PC-9 (cell line): ENCODE measurements at regions not wholly inside any gene's neighbourhood (a gene's known extent, or its start where the extent isn't known, plus 50 kb on each side); places are given as distances from the start of the nearest gene placed in this dataset.

Experiments used
- BruUV-seq: library from RNA; stranded (reverse); fragments of 400-500 nt; replicated peaks from 2 replicates; lab custom pipeline; 2021; lab: Mats Ljungman, UMichigan
- CTCF ChIA-PET: fragments of 300-600 bp; sonication (Branson Sonifier 250); formaldehyde crosslinking; loops from one replicate; lab custom pipeline; 2022; ENCODE audit warnings: antibody characterized with exemption; lab: Charles Lee
- POLR2A ChIA-PET: fragments of 300-600 bp; sonication (Branson Sonifier 250); formaldehyde crosslinking; loops from one replicate; lab custom pipeline; 2022; ENCODE audit warnings: antibody characterized with exemption; ENCODE audit not compliant: unreplicated experiment; lab: Charles Lee
- DNase-seq, 2 experiments: peaks; one replicate each; pipeline versions ENCODE4 v3.0.0 to v3.0.0-alpha.2; 2015 to 2022; ENCODE audit warnings: mixed read lengths in 1 of 2
- H2AFZ ChIP-seq: fragments of 200-600 bp; sonication (generic); 2 replicates; pipeline ENCODE4 v1.8.1; 2017; ENCODE audit warnings: antibody characterized with exemption
- H3F3A ChIP-seq: fragments of 200-600 bp; sonication (generic); 2 replicates; pipeline ENCODE4 v1.8.1; 2017; ENCODE audit warnings: antibody characterized with exemption, mild to moderate bottlenecking, low read depth; ENCODE audit not compliant: insufficient read depth
- H3K27ac ChIP-seq: fragments of 200-600 bp; sonication (generic); 2 replicates; pipeline ENCODE4 v1.6.1; 2016; ENCODE audit warnings: mixed run types
- H3K27me3 ChIP-seq: fragments of 200-600 bp; sonication (generic); 2 replicates; pipeline ENCODE4 v1.6.1; 2016; ENCODE audit warnings: low read depth, mixed run types; ENCODE audit not compliant: insufficient read depth
- H3K36me3 ChIP-seq: fragments of 200-600 bp; sonication (generic); 2 replicates; pipeline ENCODE4 v1.6.1; 2016; ENCODE audit warnings: low read depth, mixed run types
- H3K4me1 ChIP-seq: fragments of 200-600 bp; sonication (generic); replicated peaks from 2 replicates; pipeline ENCODE4 v1.6.1; 2016; ENCODE audit warnings: mixed run types; ENCODE audit not compliant: insufficient read depth
- H3K4me2 ChIP-seq: fragments of 200-600 bp; sonication (generic); 2 replicates; pipeline ENCODE4 v1.6.1; 2017; ENCODE audit warnings: mixed run types
- H3K4me3 ChIP-seq: fragments of 200-600 bp; sonication (generic); 2 replicates; pipeline ENCODE4 v1.6.1; 2016; ENCODE audit warnings: mixed run types
- H3K79me2 ChIP-seq: fragments of 200-600 bp; sonication (generic); 2 replicates; pipeline ENCODE4 v1.6.1; 2017; ENCODE audit warnings: low read depth, mixed run types
- H3K9me2 ChIP-seq: fragments of 200-600 bp; sonication (generic); 2 replicates; pipeline ENCODE4 v1.8.1; 2017; ENCODE audit warnings: mild to moderate bottlenecking; ENCODE audit not compliant: insufficient read depth
- H3K9me3 ChIP-seq: fragments of 200-600 bp; sonication (generic); 2 replicates; pipeline ENCODE4 v1.8.1; 2016; ENCODE audit warnings: low read depth; ENCODE audit not compliant: insufficient read depth
- H4K20me1 ChIP-seq: fragments of 200-600 bp; sonication (generic); 2 replicates; pipeline ENCODE4 v1.8.1; 2017; ENCODE audit not compliant: insufficient read depth
- EZH2 ChIP-seq: fragments of 200-600 bp; sonication (generic); IDR thresholded peaks from 2 replicates; pipeline ENCODE4 v1.8.0; 2017; ENCODE audit warnings: antibody characterized with exemption, low read depth
- intact Hi-C: fragments of 100-400 bp; cut with micrococcal nuclease; formaldehyde crosslinking; loops from one replicate; pipeline ENCODE4 v1.10.0; 2022; ENCODE audit not compliant: unreplicated experiment
- TF ChIP-seq, protein P1 (sequence below): fragments of 200-600 bp; sonication (generic); conservative IDR thresholded peaks from 2 replicates; pipeline ENCODE4 v1.6.1; 2017; ENCODE audit warnings: mixed run types, antibody characterized with exemption, mild to moderate bottlenecking, moderate library complexity

DNA sequence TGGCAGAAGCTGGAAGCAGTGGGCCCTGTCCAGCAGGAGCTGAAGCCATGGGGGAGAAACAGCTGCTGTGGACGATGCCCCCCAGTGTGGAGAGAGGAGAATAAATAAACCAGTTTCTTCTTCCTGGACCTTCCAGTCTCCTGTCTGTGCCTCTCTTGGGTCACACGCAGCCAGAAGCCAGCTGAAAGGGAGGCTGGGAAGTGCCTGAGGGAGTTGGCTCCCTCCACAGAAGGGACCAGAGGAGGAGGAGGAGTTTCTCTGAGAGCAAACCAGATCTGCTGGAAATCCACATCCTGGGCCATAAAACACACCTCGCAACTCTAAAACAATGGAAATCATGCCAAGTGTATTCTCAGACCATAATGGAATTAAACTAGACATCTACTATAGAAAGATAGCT, 577.0 kb downstream of the CDH26 start:
- H3K9me2 ChIP-seq = no peaks in the 10 kb centered on the region
- no peaks in the 10 kb centered on the region for H3K9me3 ChIP-seq
- POLR2A ChIA-PET = no interaction called here
- H3K27ac ChIP-seq = no peak overlapping the region
- no peaks in the 10 kb centered on the region for H3F3A ChIP-seq
- BruUV-seq = no TSS peak
- TF ChIP-seq, protein P1, sequence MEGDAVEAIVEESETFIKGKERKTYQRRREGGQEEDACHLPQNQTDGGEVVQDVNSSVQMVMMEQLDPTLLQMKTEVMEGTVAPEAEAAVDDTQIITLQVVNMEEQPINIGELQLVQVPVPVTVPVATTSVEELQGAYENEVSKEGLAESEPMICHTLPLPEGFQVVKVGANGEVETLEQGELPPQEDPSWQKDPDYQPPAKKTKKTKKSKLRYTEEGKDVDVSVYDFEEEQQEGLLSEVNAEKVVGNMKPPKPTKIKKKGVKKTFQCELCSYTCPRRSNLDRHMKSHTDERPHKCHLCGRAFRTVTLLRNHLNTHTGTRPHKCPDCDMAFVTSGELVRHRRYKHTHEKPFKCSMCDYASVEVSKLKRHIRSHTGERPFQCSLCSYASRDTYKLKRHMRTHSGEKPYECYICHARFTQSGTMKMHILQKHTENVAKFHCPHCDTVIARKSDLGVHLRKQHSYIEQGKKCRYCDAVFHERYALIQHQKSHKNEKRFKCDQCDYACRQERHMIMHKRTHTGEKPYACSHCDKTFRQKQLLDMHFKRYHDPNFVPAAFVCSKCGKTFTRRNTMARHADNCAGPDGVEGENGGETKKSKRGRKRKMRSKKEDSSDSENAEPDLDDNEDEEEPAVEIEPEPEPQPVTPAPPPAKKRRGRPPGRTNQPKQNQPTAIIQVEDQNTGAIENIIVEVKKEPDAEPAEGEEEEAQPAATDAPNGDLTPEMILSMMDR = no peak
- TF ChIP-seq EZH2 = no peak
- CTCF ChIA-PET = no interaction called here
- no peaks in the 10 kb centered on the region for H3K79me2 ChIP-seq
- H3K4me1 ChIP-seq = no peaks in the 10 kb centered on the region
- H2AFZ ChIP-seq = no peak overlapping the region
- DNase-seq = no peak
- H3K27me3 ChIP-seq = peaks cover 22% of the 10 kb centered on the region; the same call in 1 of the 2 replicates
- H3K4me2 ChIP-seq = no peak overlapping the region
- intact Hi-C loops = no loop called here
- H4K20me1 ChIP-seq = no peaks in the 10 kb centered on the region
- no peak overlapping the region for H3K4me3 ChIP-seq
- H3K36me3 ChIP-seq = no peaks in the 10 kb centered on the region

DNA sequence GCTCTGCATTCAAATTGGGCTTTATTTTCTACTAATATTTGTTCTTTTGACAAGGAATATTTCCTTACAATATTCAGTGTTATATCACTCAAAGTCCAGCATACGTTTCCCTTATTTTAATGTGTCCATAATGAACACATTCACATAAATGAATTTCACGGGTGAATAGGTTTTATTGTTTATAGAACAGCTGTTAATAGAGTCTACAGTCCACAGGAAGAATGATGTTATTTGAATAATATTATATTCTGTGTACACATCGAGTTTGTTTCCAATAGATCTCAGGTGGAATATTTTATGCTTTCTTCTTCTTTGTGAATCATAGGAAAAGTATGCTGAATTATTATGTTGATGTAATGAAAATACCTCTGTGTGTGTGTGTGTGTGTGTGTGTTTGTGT, 582.4 kb downstream of the CDH26 start:
- TF ChIP-seq, protein P1 = no peak
- TF ChIP-seq EZH2 = no peak
- Histone ChIP-seq H3K9me2 (no peaks in the 10 kb centered on the region), H3K4me2 (no peak overlapping the region), H3K4me1 (no peaks in the 10 kb centered on the region), H3K36me3 (no peaks in the 10 kb centered on the region), H3K4me3 (no peak overlapping the region), H3F3A (no peaks in the 10 kb centered on the region), H3K27ac (no peak overlapping the region), H4K20me1 (no peaks in the 10 kb centered on the region), H3K79me2 (no peaks in the 10 kb centered on the region), H3K27me3 (0 out of 2 replicates have a peak, but pooled peaks cover 7% of the 10 kb centered on the region), H3K9me3 (no peaks in the 10 kb centered on the region), H2AFZ (no peak overlapping the region)
- no peak for DNase-seq
- ChIA-PET CTCF (no interaction called here), POLR2A (no interaction called here)
- no TSS peak for BruUV-seq
- intact Hi-C loops = no loop called here

GRCh38 chr20:60541991-60542390, 583.8 kb downstream of the CDH26 start:
- no peak for TF ChIP-seq EZH2
- TF ChIP-seq, protein P1 = no peak
- Histone ChIP-seq H3K36me3 (no peaks in the 10 kb centered on the region), H3K9me3 (no peaks in the 10 kb centered on the region), H4K20me1 (no peaks in the 10 kb centered on the region), H3F3A (no peaks in the 10 kb centered on the region), H3K4me1 (no peaks in the 10 kb centered on the region), H3K9me2 (no peaks in the 10 kb centered on the region), H3K79me2 (no peaks in the 10 kb centered on the region), H2AFZ (no peak overlapping the region), H3K27ac (no peak overlapping the region), H3K27me3 (no peaks in the 10 kb centered on the region), H3K4me3 (no peak overlapping the region), H3K4me2 (no peak overlapping the region)
- no peak for DNase-seq
- BruUV-seq = no TSS peak
- POLR2A ChIA-PET = no interaction called here
- intact Hi-C loops = no loop called here
- CTCF ChIA-PET = no interaction called here
